ENCODE measurements at regions not wholly inside any gene's neighbourhood (a gene's known extent, or its start where the extent isn't known, plus 50 kb on each side); places are given as distances from the start of the nearest gene placed in this dataset.
"Not testable (repeated sequence)": the region's sequence is repeated elsewhere in the genome, so short reads cannot be mapped to it uniquely, and the experiment has no call there.

GRCh38 chr2:48229063-48229462, 85.4 kb upstream of the FOXN2 start:
- TF ChIP-seq CTCF (IDR thresholded peaks at IDR 0.05; ENCODE audit: unreplicated experiment), result no peak
- Mint-ChIP-seq H3K4me3 (no peak overlapping the region), H3K36me3 (no peaks in the 10 kb centered on the region), H3K27ac (no peak overlapping the region), H3K4me1 (no peaks in the 10 kb centered on the region), H3K9me3 (no peaks in the 10 kb centered on the region), H3K27me3 (ENCODE audit: low read depth) (no peaks in the 10 kb centered on the region)
- DNase-seq (ENCODE audit: low spot score in 2 of 2, unreplicated experiment in 2 of 2), result no peak

- Mint-ChIP-seq H3K36me3 (no peaks in the 10 kb centered on the region), H3K9me3 (no peaks in the 10 kb centered on the region), H3K4me1 (peaks cover 3% of the 10 kb centered on the region), H3K27ac (no peak overlapping the region), H3K4me3 (no peak overlapping the region), H3K27me3 (ENCODE audit: low read depth) (no peaks in the 10 kb centered on the region)
- TF ChIP-seq CTCF (IDR thresholded peaks at IDR 0.05; ENCODE audit: unreplicated experiment), result no peak
- DNase-seq (ENCODE audit: low spot score in 2 of 2, unreplicated experiment in 2 of 2), result no peak
Observed at GRCh38 chr2:48230834-48231233, 83.6 kb upstream of the FOXN2 start.

- DNase-seq (ENCODE audit: low spot score in 2 of 2, unreplicated experiment in 2 of 2), result no peak
- Mint-ChIP-seq H3K27ac (no peak overlapping the region), H3K27me3 (ENCODE audit: low read depth) (no peaks in the 10 kb centered on the region), H3K4me1 (peaks cover 3% of the 10 kb centered on the region), H3K4me3 (no peak overlapping the region), H3K36me3 (no peaks in the 10 kb centered on the region), H3K9me3 (no peaks in the 10 kb centered on the region)
- no peak for TF ChIP-seq CTCF (IDR thresholded peaks at IDR 0.05; ENCODE audit: unreplicated experiment)
Observed at GRCh38 chr2:48232351-48232750, 82.1 kb upstream of the FOXN2 start.

- Mint-ChIP-seq H3K27me3 (ENCODE audit: low read depth) (no peaks in the 10 kb centered on the region), H3K36me3 (no peaks in the 10 kb centered on the region), H3K4me1 (peaks cover 3% of the 10 kb centered on the region), H3K4me3 (no peak overlapping the region), H3K9me3 (no peaks in the 10 kb centered on the region), H3K27ac (no peak overlapping the region)
- DNase-seq (ENCODE audit: low spot score in 2 of 2, unreplicated experiment in 2 of 2), result no peak
- no peak for TF ChIP-seq CTCF (IDR thresholded peaks at IDR 0.05; ENCODE audit: unreplicated experiment)
Observed at GRCh38 chr2:48233005-48233404, 81.5 kb upstream of the FOXN2 start.

- DNase-seq (ENCODE audit: low spot score in 2 of 2, unreplicated experiment in 2 of 2), result not testable (repeated sequence)
Observed at GRCh38 chr2:48233824-48234223, 80.7 kb upstream of the FOXN2 start.

GRCh38 chr2:48235076-48235475, 79.4 kb upstream of the FOXN2 start:
- DNase-seq (ENCODE audit: low spot score in 2 of 2, unreplicated experiment in 2 of 2), result no peak
- Mint-ChIP-seq H3K9me3 (no peaks in the 10 kb centered on the region), H3K27ac (no peak overlapping the region), H3K27me3 (ENCODE audit: low read depth) (no peaks in the 10 kb centered on the region), H3K4me3 (no peak overlapping the region), H3K36me3 (no peaks in the 10 kb centered on the region), H3K4me1 (peaks cover 3% of the 10 kb centered on the region)
- no peak for TF ChIP-seq CTCF (IDR thresholded peaks at IDR 0.05; ENCODE audit: unreplicated experiment)

More at GRCh38 chr2:48233824-48234223, 80.7 kb upstream of the FOXN2 start:
- H3K4me3 Mint-ChIP-seq; H3K4me1 Mint-ChIP-seq; H3K27me3 Mint-ChIP-seq (ENCODE audit: low read depth); H3K36me3 Mint-ChIP-seq; H3K27ac Mint-ChIP-seq; H3K9me3 Mint-ChIP-seq: not testable (repeated sequence)
